ENCODE measurements at regions not wholly inside any gene's neighbourhood (a gene's known extent, or its start where the extent isn't known, plus 50 kb on each side); places are given as distances from the start of the nearest gene placed in this dataset.

DNA sequence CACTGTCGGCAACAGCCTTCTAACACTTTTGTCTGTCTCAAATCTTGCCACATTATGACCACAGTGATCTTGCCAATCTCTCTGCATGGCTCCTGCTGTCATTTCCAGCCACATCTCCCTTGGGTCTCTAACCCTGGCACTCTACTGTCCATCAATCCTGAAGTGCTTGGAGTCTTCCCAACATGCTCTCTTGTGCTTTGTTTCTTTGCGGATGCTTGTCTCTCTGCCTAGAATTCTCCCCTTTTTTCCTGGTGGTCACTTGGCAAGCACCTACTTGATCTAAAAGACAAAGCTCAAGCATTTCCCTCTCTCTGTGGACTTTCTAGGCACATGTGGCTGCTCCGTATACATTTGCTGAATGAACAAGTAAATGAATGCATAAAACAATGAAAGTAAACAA is 290.7 kb upstream of the MAP3K7 start:
- H3K27me3 ChIP-seq (replicated peaks; ENCODE audit: insufficient read depth) = no peaks in the 10 kb centered on the region
- no peaks in the 10 kb centered on the region for H3K9me3 ChIP-seq
- H3K4me3 ChIP-seq = no peak overlapping the region
- H3K4me1 ChIP-seq (ENCODE audit: control insufficient read depth in 1 of 2, low read depth in 2 of 2) = no peaks in the 10 kb centered on the region
- no peak overlapping the region for H3K27ac ChIP-seq
- H3K36me3 ChIP-seq = no peaks in the 10 kb centered on the region
- ATAC-seq (ENCODE audit: insufficient number of reproducible peaks, low FRiP score, low read depth) (no peak), DNase-seq (ENCODE audit: low spot score) (no peak)
- TF ChIP-seq, protein P1, sequence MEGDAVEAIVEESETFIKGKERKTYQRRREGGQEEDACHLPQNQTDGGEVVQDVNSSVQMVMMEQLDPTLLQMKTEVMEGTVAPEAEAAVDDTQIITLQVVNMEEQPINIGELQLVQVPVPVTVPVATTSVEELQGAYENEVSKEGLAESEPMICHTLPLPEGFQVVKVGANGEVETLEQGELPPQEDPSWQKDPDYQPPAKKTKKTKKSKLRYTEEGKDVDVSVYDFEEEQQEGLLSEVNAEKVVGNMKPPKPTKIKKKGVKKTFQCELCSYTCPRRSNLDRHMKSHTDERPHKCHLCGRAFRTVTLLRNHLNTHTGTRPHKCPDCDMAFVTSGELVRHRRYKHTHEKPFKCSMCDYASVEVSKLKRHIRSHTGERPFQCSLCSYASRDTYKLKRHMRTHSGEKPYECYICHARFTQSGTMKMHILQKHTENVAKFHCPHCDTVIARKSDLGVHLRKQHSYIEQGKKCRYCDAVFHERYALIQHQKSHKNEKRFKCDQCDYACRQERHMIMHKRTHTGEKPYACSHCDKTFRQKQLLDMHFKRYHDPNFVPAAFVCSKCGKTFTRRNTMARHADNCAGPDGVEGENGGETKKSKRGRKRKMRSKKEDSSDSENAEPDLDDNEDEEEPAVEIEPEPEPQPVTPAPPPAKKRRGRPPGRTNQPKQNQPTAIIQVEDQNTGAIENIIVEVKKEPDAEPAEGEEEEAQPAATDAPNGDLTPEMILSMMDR (IDR thresholded peaks at IDR 0.05) = no peak

DNA sequence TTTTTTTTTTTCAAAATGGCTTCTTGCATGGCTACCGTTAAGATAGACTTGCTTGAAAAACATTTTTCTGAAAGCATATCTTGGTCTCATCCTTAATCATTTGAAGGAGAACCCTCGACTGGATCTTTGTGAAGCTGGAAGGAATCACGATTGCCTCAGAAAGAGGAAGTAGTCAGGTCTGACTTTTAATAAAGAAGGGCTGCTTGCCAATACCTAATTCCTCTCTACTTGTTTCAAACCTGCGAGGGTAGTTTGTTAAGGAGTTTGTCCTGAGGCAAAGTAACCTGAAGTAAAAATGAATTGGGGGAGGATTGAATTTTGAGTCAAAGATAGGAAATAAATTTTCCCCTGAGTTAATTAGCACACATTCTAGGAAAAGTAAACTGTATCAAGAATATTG is 288.1 kb upstream of the MAP3K7 start:
- DNase-seq (ENCODE audit: low spot score) = no peak

DNA sequence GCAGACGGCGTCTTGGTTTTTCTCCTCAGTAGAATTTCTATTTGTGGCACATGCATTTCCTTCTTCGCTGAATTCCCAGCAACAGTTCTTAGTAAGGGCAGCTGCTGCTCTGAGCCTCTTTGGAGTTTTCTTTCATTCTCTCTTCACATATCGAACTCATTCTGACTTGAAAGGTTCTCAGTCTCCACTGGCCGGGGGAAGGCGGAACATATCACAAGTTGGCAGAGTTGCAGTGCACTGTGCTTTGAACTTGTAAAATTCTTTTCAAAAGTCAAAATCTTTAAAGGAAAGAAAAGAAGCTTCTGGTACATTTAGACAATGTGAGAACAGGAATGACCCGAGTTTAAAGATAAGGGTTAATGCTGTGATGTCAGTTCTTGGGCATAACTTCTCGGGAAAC is 286.1 kb upstream of the MAP3K7 start:
- ATAC-seq (ENCODE audit: insufficient number of reproducible peaks, low FRiP score, low read depth) (no peak), DNase-seq (ENCODE audit: low spot score) (no peak)
- no peak overlapping the region for H3K27ac ChIP-seq
- no peaks in the 10 kb centered on the region for H3K27me3 ChIP-seq (replicated peaks; ENCODE audit: insufficient read depth)
- no peaks in the 10 kb centered on the region for H3K9me3 ChIP-seq
- TF ChIP-seq, protein P1 (IDR thresholded peaks at IDR 0.05) = no peak
- H3K36me3 ChIP-seq = no peaks in the 10 kb centered on the region
- no peaks in the 10 kb centered on the region for H3K4me1 ChIP-seq (ENCODE audit: control insufficient read depth in 1 of 2, low read depth in 2 of 2)
- no peak overlapping the region for H3K4me3 ChIP-seq

More for the DNA sequence above, 288.1 kb upstream of the MAP3K7 start:
- H3K9me3 ChIP-seq = no peaks in the 10 kb centered on the region
- no peak for ATAC-seq (ENCODE audit: insufficient number of reproducible peaks, low FRiP score, low read depth)
- no peaks in the 10 kb centered on the region for H3K4me1 ChIP-seq (ENCODE audit: control insufficient read depth in 1 of 2, low read depth in 2 of 2)
- H3K4me3 ChIP-seq = no peak overlapping the region
- no peaks in the 10 kb centered on the region for H3K27me3 ChIP-seq (replicated peaks; ENCODE audit: insufficient read depth)
- H3K36me3 ChIP-seq = no peaks in the 10 kb centered on the region
- H3K27ac ChIP-seq = no peak overlapping the region
- TF ChIP-seq, protein P1 (IDR thresholded peaks at IDR 0.05) = no peak

DNA sequence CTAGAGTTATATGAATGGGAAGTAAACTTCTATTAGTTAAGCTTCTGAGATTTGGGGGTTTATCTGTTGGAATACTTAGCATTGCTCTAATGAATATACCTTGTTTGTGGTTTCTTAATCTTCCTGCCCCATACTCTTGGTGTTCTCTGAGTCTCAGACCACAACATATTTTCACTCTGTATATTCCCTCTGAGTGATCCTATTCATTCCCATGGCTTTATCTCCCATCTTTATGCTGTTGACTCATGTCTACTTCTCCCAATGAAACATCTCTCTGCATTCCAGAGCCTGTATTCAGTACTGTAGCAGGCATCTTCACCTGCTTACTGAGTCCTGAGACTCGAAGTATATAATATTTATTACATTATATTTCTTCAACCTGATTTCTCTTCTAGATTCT is 283.7 kb upstream of the MAP3K7 start:
- ATAC-seq (ENCODE audit: insufficient number of reproducible peaks, low FRiP score, low read depth) = no peak

DNA sequence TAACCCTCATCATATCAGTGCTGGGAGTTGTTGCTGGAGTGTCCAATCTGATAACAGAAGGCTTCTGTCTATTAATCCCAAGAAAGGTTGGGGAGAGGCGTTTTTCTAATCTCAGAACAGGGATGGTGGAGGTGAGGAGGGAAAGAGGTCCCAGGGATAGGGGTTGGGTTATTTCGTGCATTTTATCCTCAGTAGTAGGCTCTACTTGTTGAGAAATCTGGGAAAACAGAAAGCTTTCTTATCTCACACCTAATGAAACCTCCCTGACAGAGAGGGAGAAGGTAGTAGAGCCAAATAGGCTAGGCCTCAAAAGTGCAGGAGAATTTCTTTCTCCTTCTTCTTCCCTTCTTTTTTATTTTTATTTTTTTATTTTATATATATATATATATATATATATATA is 281.8 kb upstream of the MAP3K7 start:
- no peaks in the 10 kb centered on the region for H3K36me3 ChIP-seq
- no peaks in the 10 kb centered on the region for H3K9me3 ChIP-seq
- no peak overlapping the region for H3K27ac ChIP-seq
- H3K4me1 ChIP-seq (ENCODE audit: control insufficient read depth in 1 of 2, low read depth in 2 of 2) = no peaks in the 10 kb centered on the region
- no peak for ATAC-seq (ENCODE audit: insufficient number of reproducible peaks, low FRiP score, low read depth)
- no peak for DNase-seq (ENCODE audit: low spot score)
- no peak overlapping the region for H3K4me3 ChIP-seq
- H3K27me3 ChIP-seq (replicated peaks; ENCODE audit: insufficient read depth) = no peaks in the 10 kb centered on the region
- TF ChIP-seq, protein P1 (IDR thresholded peaks at IDR 0.05) = no peak

More for the DNA sequence above, 283.7 kb upstream of the MAP3K7 start:
- H3K4me1 ChIP-seq (ENCODE audit: control insufficient read depth in 1 of 2, low read depth in 2 of 2) = no peaks in the 10 kb centered on the region
- TF ChIP-seq, protein P1 (IDR thresholded peaks at IDR 0.05) = no peak
- no peak overlapping the region for H3K4me3 ChIP-seq
- H3K36me3 ChIP-seq = no peaks in the 10 kb centered on the region
- no peaks in the 10 kb centered on the region for H3K27me3 ChIP-seq (replicated peaks; ENCODE audit: insufficient read depth)
- no peak for DNase-seq (ENCODE audit: low spot score)
- no peaks in the 10 kb centered on the region for H3K9me3 ChIP-seq
- H3K27ac ChIP-seq = no peak overlapping the region

All from thoracic aorta (tissue), 2 donors.